ENCODE measurements at regions not wholly inside any gene's neighbourhood (a gene's known extent, or its start where the extent isn't known, plus 50 kb on each side); places are given as distances from the start of the nearest gene placed in this dataset.

DNA sequence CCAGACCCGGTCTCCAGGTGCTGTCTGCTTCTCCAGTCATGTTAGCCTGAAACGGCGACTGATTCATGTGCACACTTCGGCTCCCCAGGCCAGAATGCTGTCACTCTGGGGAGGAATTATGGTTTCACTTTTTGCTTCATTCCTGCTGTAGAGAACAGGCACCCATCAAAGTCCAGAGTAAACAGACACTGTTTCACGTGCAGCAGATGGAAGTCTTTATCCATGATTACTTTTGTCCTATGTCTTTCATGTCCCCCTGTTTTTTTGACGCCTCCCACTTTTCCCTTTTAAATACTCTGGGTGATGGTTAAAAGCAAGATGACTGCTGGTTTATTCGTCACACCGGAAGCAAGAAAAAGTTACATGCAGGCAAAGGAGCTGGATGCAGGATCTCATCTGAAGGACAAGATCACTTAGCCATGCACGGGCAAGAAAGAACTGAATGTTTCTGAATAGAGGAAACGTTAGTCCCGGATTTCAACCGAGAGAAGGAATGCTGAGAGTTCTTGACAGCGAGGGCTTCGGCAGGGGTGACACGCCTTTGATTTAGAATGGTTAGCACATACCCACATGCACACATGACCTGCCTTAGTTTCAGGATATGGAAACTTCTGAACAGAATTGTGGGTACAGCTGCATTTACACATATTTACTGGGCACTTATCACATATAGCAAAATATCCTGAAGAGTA is 250.0 kb upstream of the KLF6 start:
- no peak for DNase-seq

DNA sequence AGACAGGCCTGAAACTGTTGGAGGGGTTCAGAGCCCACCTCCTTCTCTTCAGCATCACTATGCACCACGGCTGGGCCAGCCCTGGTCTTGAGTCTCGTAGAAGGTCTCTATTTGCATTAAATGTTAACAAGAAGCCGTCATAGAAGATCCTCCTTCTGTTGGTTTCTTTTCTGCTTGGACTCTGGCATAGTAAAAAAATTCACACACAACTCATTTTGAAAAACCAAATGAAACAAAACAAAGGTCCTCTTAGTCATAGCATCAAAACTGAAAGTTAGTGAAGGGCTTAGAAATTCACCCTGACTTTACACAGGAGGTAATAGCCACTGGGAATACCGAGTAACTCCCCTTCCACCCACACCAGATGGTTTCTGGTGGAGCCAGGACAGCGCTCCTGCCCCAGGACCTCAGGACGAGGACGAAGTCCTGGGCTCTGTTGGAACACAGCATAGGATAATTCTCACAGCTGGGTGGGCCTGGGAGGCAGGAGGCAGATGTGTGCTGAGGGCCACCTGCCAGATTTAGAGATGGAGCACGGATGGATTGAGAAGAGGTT is 248.4 kb upstream of the KLF6 start:
- no peak for DNase-seq

DNA sequence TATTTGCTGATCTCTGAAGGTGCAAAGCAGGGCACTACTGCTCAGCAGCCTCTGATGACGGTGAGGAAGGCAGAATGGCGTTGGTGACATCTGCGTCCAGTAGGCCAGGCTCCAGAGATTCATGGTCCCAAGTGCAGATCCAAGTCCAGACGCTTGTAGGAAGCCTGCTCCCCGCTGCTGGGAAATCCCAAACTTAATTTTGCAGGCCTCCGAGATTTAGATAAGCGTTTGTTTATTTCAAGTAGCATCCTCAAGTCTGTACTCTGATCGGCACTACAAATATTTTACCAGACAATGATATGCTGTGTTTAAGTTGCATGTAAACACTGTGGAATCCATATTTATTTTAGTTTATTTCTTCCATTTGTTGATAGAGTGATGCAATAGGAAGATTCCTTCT is 244.9 kb upstream of the KLF6 start:
- no peak for DNase-seq

DNA sequence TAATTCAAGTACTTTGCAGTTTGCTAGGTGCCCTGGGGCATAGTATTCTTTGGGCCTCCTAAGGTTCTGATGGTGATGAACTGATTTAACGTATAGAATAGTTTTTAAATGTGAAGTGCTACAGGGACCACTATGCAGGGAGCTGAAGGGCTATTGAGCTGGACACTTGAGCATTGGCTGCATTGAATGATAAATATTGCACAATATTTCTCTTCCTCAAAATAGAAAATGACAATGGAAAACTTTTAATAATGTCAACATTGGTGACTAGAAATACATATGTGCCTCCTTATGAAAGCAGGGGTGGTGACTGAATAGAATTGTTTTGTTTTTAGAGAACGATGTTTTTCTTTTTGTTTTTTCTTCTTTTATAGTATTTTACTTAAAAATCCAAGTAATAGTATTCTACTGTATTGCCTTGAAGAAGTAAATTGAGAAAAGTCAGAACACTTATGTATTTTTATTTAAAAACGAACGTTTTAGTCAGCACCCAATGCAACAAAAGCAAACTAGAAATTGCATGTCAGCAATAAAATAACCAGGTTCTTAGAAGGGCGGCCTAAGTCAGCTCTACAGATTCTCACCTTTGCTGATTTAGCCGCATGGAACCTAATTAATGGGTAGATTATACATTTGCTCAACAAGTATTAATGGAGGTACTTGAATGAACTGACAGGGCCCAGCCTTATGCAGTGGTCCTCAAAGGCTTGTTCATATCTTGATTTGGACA is 244.0 kb upstream of the KLF6 start:
- no peak for DNase-seq

DNA sequence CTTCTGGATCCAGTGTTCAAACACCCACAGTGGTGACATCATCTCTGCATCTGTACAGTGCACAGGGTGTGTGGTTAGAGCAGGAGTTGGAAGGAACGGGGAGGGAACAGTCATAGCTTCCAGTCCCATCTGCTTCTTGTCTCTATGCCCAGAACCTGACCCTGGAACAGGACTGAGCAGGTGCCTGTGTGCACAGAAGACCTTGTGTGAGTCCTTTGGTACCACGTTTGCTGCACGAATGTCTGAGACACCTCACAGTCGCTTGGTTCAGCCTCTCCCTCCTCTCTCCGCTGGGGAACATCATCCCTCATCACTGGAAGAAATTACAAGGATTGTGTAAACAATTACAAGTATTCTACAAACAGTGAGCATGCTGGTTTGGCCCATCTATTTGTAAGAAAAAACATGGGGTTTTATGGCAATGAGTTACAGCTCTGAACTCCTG is 243.0 kb upstream of the KLF6 start:
- no peak for DNase-seq

DNA sequence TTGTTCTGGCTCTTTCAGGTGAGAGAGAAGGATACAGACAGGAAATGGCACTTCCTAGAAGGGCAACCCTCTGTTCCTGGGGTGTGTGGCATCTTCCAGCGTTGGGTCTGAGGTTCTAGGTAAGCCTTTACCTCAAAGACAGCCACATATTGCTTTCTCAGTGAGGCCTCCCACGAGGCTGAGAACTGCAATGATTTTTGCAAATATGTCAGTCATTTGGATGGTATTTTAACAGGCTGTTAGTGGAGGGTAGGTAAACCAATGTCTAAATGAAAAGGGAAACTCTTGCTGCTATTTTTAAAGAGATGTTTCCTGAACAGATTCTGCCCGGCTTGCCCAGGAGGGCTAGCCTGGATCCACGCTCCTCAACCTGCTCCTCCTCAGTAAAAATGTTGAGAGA is 240.3 kb upstream of the KLF6 start:
- DNase-seq: no peak

DNA sequence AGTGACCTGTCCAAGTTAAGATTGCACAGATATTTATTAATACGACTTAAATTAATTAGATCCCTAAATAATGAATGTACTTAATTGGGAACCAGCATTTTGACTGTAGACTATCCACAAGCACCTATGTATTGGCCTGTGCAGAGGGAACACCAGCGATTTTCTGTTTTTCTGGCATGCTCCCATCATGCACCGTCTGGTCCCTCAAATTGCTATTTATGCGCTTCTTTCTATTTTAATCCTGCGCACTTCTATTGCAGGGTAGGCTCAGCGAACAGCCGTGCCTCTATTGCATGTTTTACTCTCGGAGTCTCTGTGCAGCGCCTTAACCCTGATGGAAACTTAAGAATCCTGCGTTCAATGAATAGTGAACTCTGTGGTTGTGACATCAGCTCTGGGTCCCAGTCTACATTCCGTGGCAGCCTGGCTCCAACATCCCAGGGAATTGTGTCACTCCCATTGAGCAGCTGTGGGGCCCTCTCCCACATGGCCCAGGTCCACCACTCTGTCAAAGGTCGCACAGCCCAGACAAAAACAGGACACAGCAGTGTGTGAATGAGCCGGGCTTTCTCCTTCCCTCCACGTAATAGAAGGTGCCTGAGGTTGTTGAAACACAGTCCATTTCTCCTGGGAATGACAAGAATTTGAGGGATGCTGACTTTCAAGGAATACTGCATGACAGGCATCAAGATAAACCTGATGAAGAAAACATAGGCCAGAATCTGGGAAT is 239.7 kb upstream of the KLF6 start:
- no peak for DNase-seq

DNA sequence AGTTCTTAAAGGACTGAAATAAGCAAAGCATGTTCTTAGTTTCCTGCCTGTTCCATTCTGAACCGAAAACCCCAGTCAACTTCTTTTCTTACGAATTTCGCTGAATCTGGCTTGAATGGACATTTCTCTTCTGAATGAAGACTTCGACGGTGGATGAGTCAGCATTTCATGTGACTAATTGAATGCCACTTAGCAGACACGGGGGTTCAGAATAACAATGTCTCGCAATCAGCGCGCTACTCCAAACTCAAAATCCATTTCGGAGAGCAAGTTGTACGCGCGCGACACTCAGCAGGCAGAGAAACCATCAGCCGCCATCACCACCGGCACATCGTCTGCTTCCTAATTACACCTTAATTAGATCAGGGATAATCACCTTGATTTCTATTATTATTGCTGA is 239.0 kb upstream of the KLF6 start:
- no peak for DNase-seq

DNA sequence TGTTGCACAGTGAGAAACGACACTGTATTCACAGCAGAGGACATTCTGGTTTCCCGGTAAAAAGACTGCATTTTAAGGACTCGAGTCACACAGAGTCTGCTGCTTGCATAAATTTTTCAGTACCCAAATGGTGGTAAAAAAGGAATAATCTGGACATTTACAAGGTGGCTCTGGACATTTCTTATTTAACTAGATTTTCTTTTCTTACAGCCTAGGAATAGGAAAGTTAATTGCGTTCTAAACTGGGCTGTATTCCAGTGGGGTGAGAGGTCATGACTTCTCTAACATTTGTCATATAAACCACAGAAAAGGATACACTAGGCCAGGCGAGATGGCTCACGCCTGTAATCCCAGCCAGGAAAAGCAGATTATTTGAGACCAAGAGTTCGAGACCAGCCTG is 237.5 kb upstream of the KLF6 start:
- DNase-seq: no peak

DNA sequence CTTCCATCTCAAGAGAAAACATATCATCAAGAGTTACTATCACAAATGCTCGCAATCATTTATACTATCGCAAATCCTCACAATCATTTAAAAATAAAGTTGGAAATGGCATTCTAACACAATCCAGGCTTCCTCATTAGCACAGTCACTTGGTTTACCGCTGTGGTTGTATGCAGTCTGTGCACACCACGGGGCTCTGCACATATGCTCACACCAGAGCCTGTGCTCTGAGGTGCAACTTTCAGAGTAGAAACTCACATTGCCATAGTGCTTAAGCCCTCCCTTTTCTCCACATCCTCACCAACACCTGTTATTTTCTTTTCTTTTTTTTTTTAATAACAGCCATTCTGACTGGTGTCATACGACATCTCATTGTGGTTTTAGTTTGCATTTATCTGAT is 235.6 kb upstream of the KLF6 start:
- no peak for DNase-seq

DNA sequence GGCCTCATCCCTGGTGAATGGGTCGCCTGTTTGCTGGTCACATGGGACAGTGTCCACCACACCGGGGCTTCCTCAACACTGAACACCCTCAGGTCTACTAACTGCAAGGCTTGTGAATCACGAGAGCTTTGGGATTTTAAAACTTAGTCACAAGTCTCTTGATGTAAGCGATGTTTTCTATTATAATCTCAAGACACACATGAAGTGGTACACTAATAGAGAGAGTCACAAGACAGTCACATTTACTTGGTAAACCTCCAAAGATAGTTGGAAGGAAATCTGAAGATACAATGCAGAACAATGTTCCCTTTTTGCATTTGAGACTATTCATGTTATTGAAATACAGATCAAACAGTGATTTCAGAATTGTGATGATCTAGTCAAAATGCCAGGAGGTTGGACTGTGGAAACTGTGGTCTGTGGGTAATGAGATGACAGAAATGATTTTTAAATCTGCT is 233.1 kb upstream of the KLF6 start:
- no peak for DNase-seq

DNA sequence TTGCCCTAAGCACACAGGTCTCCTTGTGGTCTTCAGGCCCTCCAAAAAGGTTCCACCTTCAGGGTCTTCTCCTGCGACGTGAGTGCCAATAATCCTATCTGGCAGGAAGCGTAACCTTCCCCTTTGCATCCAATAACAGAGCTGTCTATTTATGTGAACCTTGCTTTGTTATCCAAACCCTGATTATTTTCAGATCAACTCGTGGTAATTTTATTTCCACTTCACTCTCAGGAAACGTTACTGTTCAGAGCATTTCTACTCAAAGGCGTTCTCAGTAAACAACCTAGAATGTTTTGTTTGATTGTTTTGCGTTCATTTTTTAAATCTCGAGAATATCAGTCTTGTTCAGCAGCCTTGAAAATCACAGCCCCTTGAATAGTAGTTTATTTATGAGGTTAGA is 232.3 kb upstream of the KLF6 start:
- no peak for DNase-seq

DNA sequence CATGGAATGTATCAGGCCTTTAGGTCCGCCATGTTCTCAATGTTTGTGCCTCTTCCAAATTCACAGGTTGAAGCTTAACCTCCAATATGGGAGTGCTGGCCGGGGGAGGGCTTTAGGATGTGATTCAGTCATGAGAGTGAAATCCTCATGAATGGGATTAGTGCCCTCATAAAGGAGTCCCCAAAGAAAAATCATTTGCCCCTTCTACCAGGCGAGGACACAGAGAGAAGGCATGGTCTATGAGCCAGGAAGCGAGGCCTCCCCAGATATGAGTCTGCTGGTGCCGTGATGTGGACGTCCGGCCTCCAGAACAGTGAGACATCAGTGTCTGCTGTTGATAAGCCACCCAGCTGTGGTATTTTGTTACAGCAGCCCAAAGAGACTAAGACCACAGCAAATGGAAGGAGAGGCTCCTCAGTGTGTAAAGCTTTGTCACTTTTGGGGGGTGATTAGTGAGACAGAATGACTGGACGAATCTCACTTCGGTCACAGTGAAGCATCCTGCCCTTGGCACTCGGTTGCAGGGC is 231.3 kb upstream of the KLF6 start:
- DNase-seq: no peak

DNA sequence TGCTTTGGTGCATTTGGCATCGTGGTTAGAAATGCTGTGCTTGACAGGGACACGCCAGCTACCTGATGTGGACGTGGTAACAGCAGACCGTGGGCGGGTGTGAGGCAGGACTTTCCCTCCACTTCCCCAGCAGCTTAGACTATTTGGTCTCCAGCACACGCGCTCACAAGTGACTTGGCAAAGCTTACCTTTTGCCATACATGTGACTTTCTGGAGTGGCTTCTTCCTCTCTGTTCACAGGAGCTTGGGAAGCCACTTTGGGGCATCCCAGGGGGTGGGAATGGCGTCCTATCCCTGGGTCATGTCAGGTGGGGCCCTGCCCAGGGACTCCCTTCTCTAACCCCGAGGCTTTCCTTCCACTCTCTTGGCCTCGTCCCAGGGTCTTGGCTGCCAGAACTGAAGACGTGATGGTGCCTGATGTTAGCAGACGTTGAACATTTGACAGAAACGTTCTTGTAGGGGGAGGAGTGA is 228.7 kb upstream of the KLF6 start:
- DNase-seq: no peak

DNA sequence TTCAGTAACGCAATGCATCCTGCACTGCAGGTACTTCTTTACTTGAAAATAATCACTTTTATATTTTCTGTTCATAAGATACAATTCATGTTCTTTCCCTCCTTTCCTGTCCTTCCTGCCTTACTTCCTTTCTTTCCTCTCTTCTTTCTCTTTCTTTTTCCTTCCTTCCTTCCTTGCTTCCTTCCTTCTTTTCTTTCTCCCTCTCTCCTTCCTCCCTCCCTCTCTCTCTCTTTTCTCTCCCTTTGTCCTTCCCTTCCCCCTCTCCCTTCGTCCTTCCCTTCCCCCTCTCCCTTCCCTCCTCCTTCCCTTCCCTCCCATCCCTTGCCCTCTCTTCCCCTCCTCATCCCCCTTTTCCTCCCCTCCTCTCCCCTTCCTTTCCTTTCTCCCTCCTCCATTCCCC is 227.8 kb upstream of the KLF6 start:
- no peak for DNase-seq

DNA sequence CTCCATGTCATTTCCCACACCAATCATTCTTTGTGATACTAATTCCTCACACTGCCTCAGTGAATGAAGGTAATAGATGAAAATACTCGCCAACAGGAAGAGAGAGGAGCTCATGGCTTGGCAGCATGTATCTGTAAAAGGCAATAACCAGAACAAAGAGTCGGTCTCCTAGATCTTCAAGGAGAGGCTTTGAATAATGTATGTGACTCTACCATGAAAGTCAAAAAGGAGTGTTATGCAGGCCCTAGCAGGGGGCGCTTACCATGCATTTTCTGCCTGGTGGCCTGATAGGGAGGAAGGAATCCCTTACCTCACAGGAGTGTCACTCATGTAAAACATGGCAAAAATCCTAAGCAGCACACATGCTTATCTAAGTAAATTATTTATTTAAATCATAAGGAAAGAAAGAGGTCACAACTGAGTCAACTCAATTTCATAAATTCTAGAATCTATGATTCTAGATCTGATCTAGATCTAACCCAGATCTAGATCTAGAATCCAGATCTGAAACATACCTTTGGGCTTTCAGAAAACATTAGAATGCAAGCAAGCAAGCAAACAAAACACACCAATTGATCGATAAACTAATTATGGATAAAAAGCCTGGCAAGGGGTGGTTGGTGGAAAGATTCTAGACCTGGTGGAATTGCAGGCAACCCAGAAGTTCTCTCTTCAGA is 226.3 kb upstream of the KLF6 start:
- no peak for DNase-seq

DNA sequence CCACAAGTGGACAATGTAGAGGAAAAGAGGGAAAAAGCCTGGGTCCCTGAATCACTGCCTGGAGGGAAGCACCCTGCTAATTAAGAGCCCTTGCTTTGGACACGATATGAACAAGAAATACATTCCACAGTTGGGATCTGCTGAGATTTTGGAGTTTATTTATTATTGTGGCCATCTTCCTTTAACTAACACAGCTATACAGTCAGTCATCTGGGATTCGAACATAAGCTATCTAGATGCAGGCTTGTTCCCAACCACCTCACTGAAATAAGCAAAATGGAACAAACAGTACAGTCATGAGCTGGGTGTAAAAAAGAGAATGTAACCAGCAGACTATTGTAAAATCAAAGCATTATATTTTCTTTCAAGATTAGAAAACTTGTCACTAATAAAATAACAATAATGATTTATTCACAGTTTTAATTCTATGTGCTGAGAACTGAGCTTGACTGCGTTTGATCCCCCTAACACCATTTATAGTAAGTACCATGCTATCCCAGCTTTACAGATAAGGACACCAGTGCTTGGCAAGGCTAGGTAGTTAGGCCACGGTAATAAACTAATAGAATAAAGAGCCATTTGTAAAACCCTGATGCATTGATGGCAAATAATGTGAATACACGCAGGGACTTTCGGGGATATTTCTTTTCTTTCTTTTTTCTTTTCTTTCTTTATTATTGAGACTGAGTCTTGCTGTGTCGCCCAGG is 223.8 kb upstream of the KLF6 start:
- no peak for DNase-seq

DNA sequence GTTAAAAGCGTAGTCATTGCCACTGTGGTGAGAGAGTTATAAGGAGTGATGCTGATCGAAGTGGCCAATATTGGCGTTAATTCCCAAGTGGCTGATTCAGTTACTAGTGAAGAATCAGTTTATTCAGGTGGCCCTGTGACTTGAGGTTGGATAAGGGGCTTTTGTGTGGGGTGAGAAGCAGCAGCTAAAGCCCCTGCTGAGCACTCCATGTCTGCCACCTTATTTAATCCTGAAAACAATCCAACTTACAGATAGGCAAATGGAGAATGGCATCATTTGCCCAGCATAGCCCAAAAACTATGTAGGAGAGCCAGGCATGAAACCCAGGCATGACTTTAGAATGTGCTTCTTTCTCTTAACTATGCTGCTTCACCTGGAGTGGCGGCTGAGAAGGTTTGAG is 222.8 kb upstream of the KLF6 start:
- no peak for DNase-seq

DNA sequence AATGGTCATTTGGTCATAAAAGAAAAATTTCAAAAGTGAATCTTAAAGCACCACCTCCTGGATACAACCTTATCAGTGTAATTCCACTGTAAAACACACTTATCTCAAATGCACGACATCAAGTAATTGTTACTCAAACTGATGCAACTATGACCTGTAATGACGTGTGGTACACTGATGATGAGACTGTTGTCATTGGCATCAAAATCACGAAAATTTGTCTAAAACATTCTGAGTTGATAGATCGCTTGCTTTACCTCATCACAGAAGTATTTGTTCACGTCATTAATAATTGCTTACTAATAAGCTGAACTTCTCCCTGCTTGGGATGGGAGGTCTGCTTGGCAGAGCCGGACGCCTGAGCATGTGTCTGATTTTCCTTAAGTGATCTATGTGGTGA is 221.8 kb upstream of the KLF6 start:
- no peak for DNase-seq

DNA sequence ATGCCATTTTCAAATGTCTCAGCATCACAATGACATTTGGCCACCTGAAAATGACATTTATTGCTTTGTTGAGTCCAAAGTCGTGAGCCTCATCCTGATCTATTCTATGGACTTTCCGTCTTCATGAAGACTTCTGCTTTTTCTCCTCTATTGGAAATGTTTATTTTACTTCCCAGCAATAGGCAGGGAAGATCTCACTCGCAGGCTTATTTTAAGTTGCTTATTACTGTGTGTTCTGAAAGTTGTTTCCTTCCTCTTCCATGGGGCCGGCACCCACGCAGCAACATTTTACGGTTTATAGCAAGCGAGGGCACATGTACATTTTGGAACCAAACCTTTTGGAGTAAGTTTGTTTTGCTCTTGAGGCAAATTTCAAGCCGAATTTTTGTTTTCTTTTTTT is 221.0 kb upstream of the KLF6 start:
- DNase-seq: no peak

DNA sequence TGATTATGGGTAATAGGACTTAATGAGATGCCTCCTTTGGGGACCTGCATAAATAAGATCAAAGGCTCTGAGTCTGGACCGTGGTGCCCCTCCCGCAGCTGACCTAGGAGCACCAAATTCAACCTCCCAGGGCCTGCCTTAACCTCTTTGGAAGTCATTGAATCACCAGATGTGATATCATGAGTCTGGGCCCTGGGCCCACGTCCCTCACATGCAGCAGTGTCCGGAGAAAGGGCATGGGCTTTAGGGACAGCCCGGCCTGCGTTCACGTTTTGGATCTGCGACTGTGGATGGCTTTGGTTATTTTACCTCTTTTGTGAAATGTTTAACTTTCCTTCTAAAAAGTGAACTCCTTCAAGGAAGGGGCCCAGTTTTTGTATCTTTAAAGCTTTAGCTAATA is 220.0 kb upstream of the KLF6 start:
- no peak for DNase-seq

DNA sequence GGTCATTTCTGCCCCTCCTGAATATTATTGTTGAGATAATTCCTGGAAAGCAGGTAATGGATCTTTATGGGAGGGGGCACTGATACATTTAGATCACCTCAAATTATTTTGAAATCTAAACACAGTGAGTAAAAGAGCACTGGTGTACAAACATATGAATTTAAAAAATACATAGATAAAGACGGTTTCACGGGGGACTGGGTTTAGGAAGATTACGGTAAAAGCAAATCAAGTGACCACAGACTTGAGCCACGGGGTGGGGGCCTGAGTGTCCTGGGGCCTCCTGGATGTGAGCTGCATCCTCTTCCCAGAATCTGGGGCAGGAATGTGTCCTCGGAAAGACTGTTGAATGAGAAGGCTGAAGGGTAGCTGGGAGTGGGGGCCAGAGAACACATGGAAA is 219.1 kb upstream of the KLF6 start:
- no peak for DNase-seq
